Skeletal muscle tissue (tissue), 3 donors: ENCODE measurements at regions not wholly inside any gene's neighbourhood (a gene's known extent, or its start where the extent isn't known, plus 50 kb on each side); places are given as distances from the start of the nearest gene placed in this dataset.

Experiments
- H3K27ac ChIP-seq: one replicate; pipeline ENCODE4 v1.7.0; 2013; ENCODE audit warnings: mild to moderate bottlenecking, low read depth, low read length, inconsistent platforms
- H3K27me3 ChIP-seq, 3 donors: one replicate each; pipeline ENCODE4 v1.7.0; 2013; ENCODE audit warnings: low read length in 3 of 3; ENCODE audit not compliant: control insufficient read depth in 3 of 3, insufficient read depth in 3 of 3
- H3K36me3 ChIP-seq, 3 donors: one replicate each; pipeline ENCODE4 v1.7.0; 2013; ENCODE audit warnings: low read length in 3 of 3; ENCODE audit not compliant: control insufficient read depth in 3 of 3, insufficient read depth in 3 of 3
- H3K4me1 ChIP-seq, 3 donors: one replicate each; pipeline ENCODE4 v1.7.0; 2013; ENCODE audit warnings: low read length in 3 of 3, mild to moderate bottlenecking in 3 of 3; ENCODE audit not compliant: control insufficient read depth in 3 of 3, insufficient read depth in 3 of 3
- H3K4me3 ChIP-seq, 3 donors: one replicate each; pipeline ENCODE4 v1.7.0; 2013; ENCODE audit warnings: low read length in 3 of 3
- H3K9ac ChIP-seq, 3 donors: one replicate each; pipeline ENCODE4 v1.7.0; 2013; ENCODE audit warnings: low read length in 3 of 3, mild to moderate bottlenecking in 3 of 3, moderate library complexity in 2 of 3, low read depth in 1 of 3
- H3K9me3 ChIP-seq, 3 donors: one replicate each; pipeline ENCODE4 v1.7.0; 2013; ENCODE audit warnings: low read length in 3 of 3; ENCODE audit not compliant: control insufficient read depth in 3 of 3
- donor health status: Osteomylitis.

- Histone ChIP-seq H3K4me1 (no peaks in the 10 kb centered on the region), H3K36me3 (no peaks in the 10 kb centered on the region), H3K9ac (no peak overlapping the region), H3K4me3 (no peak overlapping the region), H3K27me3 (no peaks in the 10 kb centered on the region), H3K27ac (no peak overlapping the region), H3K9me3 (no peaks in the 10 kb centered on the region)
Observed at GRCh38 chr12:115273456-115273855, 589.5 kb upstream of the TBX3 start.

DNA sequence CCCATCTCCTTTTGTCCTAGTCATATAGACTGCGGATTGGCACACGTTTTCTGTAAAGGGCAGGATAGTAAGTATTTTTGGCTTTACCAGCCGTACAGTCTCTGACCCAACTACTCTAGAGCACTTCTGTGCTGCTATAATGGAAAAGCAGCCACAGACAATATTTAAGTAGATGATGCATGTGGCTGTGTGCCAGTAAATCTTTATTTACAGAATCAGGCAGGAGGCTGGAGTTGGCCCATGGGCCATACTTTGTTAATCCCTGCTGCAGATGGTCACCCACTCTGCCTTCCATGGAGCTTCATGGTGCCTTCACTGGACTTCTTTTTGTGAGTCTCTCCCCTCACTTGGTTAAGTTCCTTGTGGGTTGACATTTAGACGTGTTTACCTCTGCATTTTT lies 584.5 kb upstream of the TBX3 start:
- Histone ChIP-seq H3K9me3 (no peaks in the 10 kb centered on the region), H3K27ac (no peak overlapping the region), H3K36me3 (no peaks in the 10 kb centered on the region), H3K4me3 (no peak overlapping the region), H3K4me1 (peaks cover 0 to 6% (median 5%) of the 10 kb centered on the region in 3 donors), H3K9ac (no peak overlapping the region), H3K27me3 (no peaks in the 10 kb centered on the region)

- peaks cover 0 to 6% (median 5%) of the 10 kb centered on the region in 3 donors for H3K4me1 ChIP-seq
- no peaks in the 10 kb centered on the region for H3K36me3 ChIP-seq
- H3K27ac ChIP-seq, result no peak overlapping the region
- H3K9me3 ChIP-seq, result no peaks in the 10 kb centered on the region
- H3K27me3 ChIP-seq, result no peaks in the 10 kb centered on the region
- H3K4me3 ChIP-seq, result no peak overlapping the region
- no peak overlapping the region for H3K9ac ChIP-seq
Observed at GRCh38 chr12:115267891-115268290, 583.9 kb upstream of the TBX3 start.

- H3K36me3 ChIP-seq, result no peaks in the 10 kb centered on the region
- H3K9ac ChIP-seq, result no peak overlapping the region
- no peaks in the 10 kb centered on the region for H3K27me3 ChIP-seq
- no peak overlapping the region for H3K27ac ChIP-seq
- H3K4me1 ChIP-seq, result peaks cover 0 to 6% (median 5%) of the 10 kb centered on the region in 3 donors
- H3K4me3 ChIP-seq, result no peak overlapping the region
- H3K9me3 ChIP-seq, result no peaks in the 10 kb centered on the region
Observed at GRCh38 chr12:115267464-115267863, 583.5 kb upstream of the TBX3 start.

- H3K9me3 ChIP-seq, result no peaks in the 10 kb centered on the region
- H3K4me1 ChIP-seq, result peaks cover 0 to 6% (median 5%) of the 10 kb centered on the region in 3 donors
- no peaks in the 10 kb centered on the region for H3K36me3 ChIP-seq
- H3K4me3 ChIP-seq, result no peak overlapping the region
- H3K9ac ChIP-seq, result no peak overlapping the region
- no peaks in the 10 kb centered on the region for H3K27me3 ChIP-seq
- no peak overlapping the region for H3K27ac ChIP-seq
Observed at GRCh38 chr12:115264605-115265004, 580.6 kb upstream of the TBX3 start.

DNA sequence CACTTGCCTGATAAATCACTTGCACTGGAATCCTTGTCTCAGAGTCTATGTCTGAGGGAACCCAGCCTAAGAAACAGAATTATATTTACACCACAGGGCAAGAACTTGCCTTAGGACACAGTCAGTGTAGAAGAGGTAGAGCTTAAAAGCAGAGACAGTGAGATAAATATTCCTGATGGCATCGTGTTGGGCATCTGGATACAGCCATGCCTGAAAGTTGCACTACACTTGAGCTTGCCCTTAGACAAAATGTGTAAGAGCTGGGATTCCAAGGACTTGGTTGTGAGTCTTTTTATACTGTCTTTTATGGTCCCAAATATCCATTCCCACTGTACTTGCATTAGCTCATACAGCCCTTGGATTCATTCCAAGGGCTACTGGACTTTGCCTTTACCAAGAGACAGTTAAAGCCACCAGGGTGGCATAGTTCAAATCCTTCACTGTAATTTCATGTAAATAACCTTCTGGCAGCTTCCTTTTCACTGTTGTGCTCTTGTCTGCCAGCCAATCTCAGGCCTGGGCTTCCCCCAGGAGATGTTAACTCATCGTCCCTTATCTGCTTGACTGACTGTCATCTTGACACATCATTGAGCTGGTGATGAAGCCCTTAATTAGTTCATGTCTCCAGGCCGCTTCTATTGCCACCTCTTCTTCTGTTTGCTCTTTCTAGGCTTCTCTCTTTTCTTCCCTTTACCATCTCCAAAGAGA lies 577.9 kb upstream of the TBX3 start:
- H3K27ac ChIP-seq, result no peak overlapping the region
- no peaks in the 10 kb centered on the region for H3K27me3 ChIP-seq
- H3K9me3 ChIP-seq, result no peaks in the 10 kb centered on the region
- H3K36me3 ChIP-seq, result no peaks in the 10 kb centered on the region
- no peaks in the 10 kb centered on the region for H3K4me1 ChIP-seq
- H3K4me3 ChIP-seq, result no peak overlapping the region
- H3K9ac ChIP-seq, result no peak overlapping the region

DNA sequence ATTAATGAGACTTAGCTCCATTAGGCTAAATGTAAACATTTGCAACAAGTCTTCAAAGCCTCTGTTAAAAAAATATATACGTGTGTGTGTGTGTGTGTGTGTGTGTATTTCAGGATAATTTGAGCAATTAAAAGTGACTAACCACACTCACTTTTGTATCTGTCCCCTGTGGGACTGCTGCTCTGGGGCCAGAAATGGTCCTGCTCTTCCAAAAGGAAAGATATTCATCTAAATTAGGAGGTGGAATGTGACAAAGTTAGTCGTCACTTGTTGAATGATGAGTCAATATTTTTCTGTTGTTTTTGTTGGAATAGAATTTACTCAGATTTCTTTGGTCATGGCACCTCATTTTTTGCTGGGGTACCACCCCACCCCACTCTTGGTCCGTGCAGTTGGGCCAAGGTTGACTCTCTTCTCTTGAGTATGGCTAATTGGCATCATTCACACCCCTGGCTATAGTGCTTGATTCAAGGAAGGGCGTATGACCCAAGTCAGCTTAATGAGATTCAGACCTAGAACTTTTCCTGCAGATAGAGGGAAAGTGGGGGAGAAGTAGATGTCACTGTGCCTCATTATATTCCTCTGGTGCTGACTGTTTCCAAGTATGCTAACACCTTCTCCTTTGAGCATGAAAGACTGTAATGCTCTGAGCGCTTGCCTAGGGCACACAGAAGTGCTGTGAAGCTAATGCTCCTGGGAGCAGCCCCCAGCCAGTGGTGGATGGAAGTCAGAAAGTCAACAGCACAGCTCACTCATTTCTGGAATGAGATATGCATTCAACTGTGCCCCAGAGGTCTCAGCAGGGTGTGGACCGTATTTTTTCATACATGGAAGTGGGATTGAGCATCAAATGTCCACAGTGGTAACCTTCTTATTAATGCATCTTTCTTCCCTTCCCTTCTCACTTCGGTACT lies 577.0 kb upstream of the TBX3 start:
- H3K27ac ChIP-seq, result no peak overlapping the region
- H3K4me3 ChIP-seq, result no peak overlapping the region
- H3K9me3 ChIP-seq, result no peaks in the 10 kb centered on the region
- no peaks in the 10 kb centered on the region for H3K4me1 ChIP-seq
- no peaks in the 10 kb centered on the region for H3K36me3 ChIP-seq
- no peak overlapping the region for H3K9ac ChIP-seq
- H3K27me3 ChIP-seq, result no peaks in the 10 kb centered on the region

- H3K36me3 ChIP-seq, result no peaks in the 10 kb centered on the region
- H3K27ac ChIP-seq, result no peak overlapping the region
- no peaks in the 10 kb centered on the region for H3K27me3 ChIP-seq
- H3K9me3 ChIP-seq, result no peaks in the 10 kb centered on the region
- no peak overlapping the region for H3K9ac ChIP-seq
- no peaks in the 10 kb centered on the region for H3K4me1 ChIP-seq
- H3K4me3 ChIP-seq, result no peak overlapping the region
Observed at GRCh38 chr12:115259968-115260747, 576.2 kb upstream of the TBX3 start.

DNA sequence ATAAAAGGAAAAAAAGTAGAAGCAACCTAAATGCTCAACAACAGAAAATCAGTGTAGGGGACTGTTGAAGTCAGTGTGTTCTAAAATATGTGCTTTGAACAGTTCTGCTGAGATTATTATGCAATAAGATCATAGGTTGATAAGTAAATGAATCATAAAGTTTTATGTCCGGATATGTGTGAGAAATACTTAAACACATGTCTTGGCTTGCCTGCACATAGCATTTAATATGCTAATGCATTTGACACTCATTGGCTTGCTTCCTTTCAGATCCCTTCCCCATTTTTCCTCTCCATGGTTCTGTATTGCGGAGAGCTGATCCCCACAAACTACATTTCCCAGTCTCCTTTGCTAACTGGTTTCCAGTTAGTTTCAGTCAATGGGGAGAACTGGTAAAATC lies 573.8 kb upstream of the TBX3 start:
- Histone ChIP-seq H3K9ac (no peak overlapping the region), H3K9me3 (no peaks in the 10 kb centered on the region), H3K27me3 (no peaks in the 10 kb centered on the region), H3K4me1 (no peaks in the 10 kb centered on the region), H3K4me3 (no peak overlapping the region), H3K27ac (no peak overlapping the region), H3K36me3 (no peaks in the 10 kb centered on the region)
